Mammary epithelial cell (primary cell): ENCODE measurements at regions not wholly inside any gene's neighbourhood (a gene's known extent, or its start where the extent isn't known, plus 50 kb on each side); places are given as distances from the start of the nearest gene placed in this dataset.

Experiments used
- CTCF ChIP-seq, 2 donors: IDR thresholded peaks in 1 of 2; conservative IDR thresholded peaks in 1 of 2; 2 replicates each; pipeline ENCODE4 v1.5.1; 2011 to 2012; ENCODE audit warnings: inconsistent platforms in 2 of 2, low read length in 2 of 2, mild to moderate bottlenecking in 2 of 2, control low read depth in 1 of 2, low read depth in 1 of 2; ENCODE audit not compliant: insufficient read depth in 1 of 2; ENCODE audit errors: extremely low read depth in 1 of 2
- EZH2 ChIP-seq: IDR thresholded peaks from 2 replicates; pipeline ENCODE4 v1.6.1; 2012; ENCODE audit warnings: low read length, inconsistent platforms, borderline replicate concordance

- no peak for TF ChIP-seq CTCF (conservative IDR thresholded peaks at IDR 0.05 in 1 of 2, IDR thresholded peaks at IDR 0.05 in 1 of 2; ENCODE audit: extremely low read depth in 1 of 2, insufficient read depth in 1 of 2, low read depth in 1 of 2, low read length in 2 of 2)
- TF ChIP-seq EZH2: no peak
These were observed 212.4 kb upstream of the DMAC1 start for GRCh38 chr9:8011974-8012373.
